Non-pigmented ciliary epithelial cell (primary cell): ENCODE measurements at regions not wholly inside any gene's neighbourhood (a gene's known extent, or its start where the extent isn't known, plus 50 kb on each side); places are given as distances from the start of the nearest gene placed in this dataset.
"Not testable (repeated sequence)": the region's sequence is repeated elsewhere in the genome, so short reads cannot be mapped to it uniquely, and the experiment has no call there.

Experiments used
- DNase-seq: peaks from one replicate; pipeline ENCODE4 v3.0.0-alpha.2; 2010; ENCODE audit warnings: low read depth

DNA sequence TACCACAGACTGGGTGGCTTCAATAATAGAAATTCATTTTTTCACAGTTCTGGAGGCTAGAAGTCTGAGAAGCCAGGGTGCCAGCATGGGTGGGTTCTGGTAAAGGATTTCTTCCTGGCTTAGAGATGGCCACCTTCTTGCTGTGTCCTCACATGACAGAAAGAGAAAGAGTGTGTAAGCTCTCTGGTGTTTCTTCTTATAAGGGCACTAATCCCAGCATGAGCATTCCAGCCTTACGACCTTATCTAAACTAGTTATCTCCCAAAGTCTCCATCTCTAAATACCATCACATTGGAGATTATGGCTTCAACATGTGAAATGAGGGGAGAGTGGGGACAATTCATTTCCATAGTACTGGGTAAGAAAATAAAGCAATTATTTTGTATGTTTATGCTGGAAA lies 226.5 kb upstream of the TUSC1 start:
- DNase-seq, result no peak

DNA sequence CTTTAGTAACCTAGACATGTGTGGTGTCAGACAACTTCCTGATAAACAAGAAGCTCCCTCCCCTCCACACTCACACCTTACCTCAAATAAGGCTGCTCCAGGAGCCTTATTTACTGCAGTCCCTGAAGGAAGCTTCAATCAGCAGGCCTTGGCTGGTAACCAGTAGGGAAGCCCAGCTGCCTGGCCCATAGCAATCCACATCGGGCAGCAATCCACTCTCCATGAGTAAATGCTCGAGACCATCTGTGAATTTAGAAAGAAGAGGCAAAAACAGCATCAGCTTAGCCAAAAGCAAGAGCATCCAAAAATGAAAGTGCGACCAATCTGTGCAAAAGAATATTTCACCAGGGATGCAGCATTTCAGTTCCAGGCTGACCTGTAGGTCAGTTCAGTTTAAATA lies 213.3 kb upstream of the TUSC1 start:
- DNase-seq, result no peak

DNA sequence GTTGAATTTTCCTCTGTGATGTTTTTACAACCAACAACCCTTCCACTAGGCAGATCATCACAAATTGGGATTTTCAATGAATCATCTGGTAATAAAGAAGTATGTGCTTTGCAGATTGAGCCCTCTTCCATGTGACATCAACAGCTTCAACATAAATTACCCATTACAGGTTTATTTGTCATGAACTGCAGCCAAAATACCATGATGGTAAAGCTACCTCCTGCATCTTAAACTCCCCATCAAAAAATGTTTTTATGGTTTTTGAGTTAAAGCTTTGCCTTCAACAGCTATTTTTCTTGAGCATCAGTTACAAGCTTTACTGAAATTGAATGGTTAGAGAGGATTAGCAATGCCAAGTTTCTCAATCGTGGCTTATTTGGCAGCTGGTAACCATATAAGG lies 211.4 kb upstream of the TUSC1 start:
- no peak for DNase-seq

DNA sequence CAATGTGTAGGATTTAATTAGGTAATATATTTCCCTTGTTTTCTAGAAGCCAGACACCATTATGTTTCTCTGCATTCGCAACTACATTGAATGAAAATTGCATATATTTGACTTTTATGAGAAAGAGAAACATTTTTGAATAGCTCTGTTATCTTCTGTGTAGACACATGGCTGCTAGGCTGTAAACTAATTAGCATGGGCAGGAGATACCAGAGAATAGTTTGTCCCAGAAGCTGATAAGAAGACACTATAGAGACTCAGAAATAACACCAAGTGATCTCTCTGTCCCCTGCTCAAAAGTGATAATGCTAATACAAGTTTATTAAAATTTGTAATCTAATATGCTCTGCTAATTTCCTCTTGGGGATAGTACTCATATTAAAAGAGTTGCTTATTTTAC lies 198.0 kb upstream of the TUSC1 start:
- DNase-seq, result no peak

DNA sequence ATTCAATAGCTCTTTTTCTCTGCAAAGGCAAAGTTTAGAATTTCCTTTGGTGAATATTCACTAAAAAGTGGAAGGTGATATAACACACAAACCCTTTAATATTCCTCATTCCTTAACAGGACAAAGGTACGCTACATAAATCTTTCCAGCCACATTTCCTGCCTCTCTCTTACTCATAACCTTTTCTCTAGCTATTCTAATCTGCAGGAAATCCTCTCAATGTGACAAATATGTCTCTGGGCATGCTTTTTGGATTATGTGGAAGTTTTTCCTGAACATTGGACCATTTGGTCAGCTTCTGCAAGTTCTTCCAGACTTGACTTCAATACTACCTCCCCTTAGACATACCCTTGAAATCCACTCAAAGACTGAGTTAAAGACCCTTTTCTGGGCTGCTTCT lies 186.3 kb upstream of the TUSC1 start:
- no peak for DNase-seq

DNA sequence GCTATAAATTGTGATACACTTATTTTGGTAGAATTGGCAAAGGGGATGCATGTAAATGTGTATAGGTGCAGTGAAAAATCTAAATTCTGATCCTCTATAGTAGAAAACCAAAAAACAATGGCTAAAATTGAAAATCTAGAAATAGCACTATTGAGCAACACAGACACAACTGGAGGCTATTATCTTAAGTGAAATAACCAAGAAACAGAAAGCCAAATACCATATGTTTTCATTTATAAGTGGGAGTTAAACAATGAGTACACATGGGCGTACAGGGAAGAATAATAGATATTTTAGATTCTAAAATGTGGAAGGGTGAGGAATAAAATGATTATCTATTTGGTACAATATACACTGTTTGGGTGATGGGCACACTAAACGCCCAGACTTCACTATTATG lies 183.2 kb upstream of the TUSC1 start:
- no peak for DNase-seq

DNA sequence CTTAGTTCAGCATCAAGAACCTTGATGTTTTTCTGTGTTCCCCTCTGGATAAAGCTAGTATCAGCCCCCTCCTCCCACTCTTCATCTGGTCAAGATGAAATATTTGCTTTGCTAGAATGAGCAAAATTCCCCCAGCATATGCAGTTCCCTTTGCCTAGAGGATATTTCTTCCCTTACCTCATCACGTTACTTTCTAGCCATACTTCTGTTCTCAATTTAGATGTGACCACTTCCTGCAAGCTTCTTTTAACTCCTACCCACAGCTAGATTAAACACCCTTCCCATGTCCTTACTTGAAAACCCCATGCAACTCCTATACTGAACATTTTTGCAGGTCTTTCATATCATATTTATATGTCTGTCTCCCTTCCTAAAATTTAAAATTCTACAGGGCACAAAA lies 178.9 kb upstream of the TUSC1 start:
- DNase-seq, result no peak

DNA sequence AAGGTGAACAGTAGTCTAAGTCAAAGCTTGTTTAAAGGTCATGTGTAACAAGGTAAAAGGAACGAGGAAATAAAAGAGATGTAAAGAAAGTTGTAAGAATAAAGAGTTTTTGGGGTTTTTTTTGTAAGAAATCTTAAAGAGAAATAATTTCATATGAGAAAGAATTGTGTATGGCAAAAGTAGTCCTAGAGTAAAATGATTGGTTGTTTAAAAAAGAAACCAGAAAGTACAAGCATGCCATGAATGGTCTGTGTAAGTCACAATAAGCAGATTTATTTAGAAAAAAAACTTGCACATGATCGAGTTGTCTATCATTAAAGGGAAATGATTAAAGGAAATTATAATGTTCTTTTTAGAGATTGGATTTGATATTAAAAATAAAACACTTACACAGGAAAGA lies 172.6 kb upstream of the TUSC1 start:
- DNase-seq, result no peak

DNA sequence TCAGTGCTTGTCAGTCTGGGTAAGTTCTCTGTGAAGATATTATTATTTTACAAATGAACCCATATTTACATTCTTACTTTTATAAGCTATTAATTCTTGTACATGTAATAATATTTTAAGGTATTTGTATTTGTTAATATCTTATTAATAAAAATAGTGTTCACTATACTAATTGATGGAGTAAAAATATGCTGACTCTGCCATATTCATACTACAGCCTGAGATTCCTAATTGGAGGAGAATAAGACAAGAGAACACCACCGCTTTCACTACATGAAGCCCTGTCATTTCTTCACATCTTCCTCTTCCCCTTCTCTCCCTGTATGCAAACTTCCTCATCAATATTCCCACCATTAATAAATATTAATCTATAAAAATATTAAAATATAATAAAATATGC lies 167.6 kb upstream of the TUSC1 start:
- no peak for DNase-seq

DNA sequence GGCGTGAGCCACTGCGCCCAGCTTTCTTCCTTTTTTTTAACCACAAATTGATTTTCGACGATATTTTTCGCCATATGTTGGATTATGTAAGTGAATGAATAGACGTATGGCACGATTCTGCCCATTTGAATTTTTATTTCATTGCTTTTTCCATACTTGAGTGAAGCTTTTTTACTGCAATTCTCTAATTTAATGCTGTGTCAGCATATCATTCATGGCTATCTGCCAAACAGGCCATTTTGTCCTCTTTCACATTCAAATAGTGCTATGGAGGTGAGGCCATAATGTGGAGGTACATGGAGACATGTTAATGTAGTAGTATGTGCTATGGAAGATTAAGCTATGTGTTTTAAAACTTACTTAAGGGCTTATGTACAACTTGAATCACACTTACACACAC lies 152.1 kb upstream of the TUSC1 start:
- no peak for DNase-seq

DNA sequence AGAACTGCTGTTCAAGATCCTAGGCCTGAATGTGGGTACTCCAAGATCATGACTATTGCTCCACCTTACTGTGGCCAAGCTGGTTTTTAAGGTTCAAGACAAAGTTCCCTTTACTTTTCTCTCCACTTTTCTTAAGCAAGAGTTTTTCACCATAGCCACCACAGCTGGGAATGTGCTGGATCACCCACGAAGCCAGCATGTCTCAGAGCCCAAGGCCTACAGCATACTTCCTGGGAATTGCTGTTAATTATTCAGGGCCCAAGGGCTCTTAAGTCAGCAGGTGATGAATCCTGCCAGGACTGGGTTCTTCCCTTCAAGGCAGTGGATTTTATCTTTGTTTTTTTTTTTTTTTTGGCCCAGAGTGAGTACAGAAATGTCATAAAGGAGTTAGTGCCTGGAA lies 149.4 kb upstream of the TUSC1 start:
- no peak for DNase-seq

DNA sequence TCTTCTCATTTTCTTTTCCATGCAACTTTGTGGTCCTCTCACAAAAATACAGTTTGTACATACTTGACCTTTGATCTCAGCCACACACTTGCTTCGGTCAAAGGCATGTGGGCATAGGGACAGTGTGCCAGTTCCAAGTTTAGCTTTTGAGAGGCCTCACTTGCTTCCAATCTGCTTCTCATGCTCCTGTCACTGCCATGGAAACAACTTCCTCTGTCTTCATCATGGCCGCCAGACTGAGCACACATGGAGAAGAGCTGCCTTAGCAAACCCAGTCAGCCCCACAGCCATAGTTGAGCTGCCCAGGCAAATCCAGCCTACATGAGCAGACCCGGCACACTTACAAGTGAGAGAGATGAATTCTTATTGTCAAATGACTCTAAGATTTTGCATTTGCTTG lies 138.2 kb upstream of the TUSC1 start:
- DNase-seq, result no peak

DNA sequence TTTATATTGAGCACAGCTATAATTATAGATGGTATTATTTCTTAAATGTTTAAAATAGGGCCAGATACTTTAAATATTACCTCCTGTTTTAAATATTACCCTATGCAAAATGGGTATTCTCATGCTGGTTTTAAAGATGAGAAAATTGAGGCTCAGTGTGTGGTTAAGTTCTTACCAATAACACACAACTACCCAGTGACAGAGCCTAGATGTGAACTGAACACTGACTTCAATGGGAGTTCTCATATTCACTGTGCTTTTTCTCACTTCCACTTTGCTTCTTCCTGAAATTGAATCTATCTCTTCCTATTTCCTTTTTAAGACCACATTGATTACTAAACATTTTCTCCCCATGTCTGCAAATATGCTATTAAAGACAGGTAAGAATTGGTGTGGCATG lies 135.8 kb upstream of the TUSC1 start:
- no peak for DNase-seq

DNA sequence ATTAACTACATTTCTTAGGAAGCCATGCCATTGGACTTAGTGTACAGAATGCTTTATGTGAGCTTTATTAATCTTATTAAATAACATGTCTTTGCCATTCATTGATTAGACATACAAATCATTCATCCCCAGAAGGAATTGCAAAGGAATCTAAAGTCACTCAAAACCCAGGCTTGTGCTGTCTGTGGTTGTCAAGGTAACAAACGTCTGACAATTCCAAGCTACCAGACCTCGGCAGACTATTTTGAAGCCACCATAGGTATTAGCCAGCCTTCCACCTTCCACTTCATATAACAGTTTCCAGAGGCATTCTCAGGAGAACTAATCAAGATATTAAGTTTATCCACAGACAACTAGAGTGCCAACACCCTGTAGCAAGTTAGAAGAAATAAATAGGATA lies 135.2 kb upstream of the TUSC1 start:
- DNase-seq, result no peak

DNA sequence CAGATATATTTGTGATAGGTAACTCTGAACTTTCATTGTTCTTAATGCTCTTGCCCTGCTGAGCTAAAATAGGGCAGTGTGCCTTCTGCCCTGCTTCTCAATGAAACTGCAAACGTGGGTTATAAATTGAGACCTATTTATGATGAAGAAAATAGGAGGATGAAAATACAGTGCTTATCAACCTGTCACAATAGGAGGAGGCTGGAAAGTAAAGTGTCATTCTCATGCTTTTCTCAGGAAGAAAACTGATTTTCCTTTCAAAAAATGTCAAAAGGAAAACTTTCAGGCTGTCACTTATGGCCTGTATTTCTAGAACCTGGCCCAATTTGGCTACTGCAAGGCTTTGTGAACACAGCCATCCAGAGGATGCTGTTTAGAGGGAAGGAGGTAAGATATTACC lies 130.3 kb upstream of the TUSC1 start:
- no peak for DNase-seq

DNA sequence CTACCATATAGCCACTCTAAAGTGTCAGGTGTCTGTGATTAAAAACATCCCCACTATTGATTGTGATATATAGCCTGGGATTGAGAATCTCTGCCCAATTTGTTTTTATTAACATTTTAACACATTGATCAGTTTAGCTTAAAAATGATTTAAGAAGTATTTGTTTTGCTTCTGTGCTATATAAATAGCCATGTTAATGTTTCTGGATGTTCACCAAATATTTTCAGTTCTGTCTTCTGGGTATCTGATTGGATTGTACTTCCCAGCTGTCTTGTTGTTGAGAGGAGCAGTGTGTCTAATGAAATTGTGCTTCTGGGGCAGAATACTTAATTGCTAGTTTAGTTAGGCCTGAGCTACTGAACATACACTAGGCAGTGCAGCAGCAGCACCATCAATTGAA lies 126.6 kb upstream of the TUSC1 start:
- no peak for DNase-seq

DNA sequence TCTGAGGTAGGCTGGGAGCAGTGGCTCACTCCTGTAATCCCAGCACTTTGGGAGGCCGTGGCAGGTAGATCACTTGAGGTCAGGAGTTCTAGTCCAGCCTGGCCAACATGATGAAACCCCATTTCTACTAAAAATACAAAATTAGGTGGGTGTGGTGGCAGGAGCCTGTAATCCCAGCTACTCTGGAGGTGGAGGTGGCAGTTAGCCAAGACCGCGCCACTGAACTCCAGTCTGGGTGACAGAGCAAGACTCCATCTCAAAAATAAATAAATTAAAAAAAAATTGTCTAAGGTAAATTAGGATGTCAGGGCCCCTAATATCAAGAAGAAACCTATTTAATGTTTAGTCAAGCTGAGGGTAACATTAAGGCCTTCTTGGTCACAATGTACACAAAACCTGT lies 123.7 kb upstream of the TUSC1 start:
- not testable (repeated sequence) for DNase-seq

DNA sequence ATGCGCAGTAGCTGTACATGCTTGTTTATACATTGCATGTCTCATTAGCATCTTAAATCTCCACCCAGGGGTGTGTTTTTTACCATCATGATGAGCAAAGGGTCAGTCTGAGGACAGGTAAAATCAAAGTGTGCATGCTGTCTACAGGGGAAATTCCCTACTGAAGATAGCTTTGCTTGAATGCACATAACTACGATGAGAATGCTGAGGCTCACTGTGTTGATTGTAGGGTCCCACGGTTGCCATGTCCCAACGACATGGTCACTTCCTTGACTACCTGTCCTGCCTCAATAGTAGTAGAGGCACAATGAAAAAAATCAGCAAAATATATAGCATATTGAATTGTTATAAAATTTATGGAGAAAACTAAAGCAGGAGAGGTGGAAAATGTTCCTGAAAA lies 95.6 kb upstream of the TUSC1 start:
- no peak for DNase-seq

DNA sequence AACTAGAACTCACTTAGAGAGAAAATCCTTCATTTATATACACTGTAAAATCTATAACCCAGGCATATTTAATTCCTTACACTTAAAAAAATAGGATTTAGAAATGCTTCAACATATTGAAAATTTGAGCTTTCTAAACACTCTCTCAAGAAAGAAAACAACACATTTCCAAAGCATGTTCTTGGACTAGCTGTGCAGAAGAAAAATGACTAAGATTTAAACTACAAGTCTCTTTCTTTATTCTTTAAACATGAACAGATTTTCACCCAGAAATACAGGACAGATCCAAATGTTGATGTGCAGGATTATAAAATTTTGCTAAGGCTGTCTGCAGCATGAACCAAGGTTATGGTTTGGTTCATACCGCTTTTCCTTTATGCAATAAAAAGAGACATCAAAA lies 77.7 kb upstream of the TUSC1 start:
- no peak for DNase-seq

DNA sequence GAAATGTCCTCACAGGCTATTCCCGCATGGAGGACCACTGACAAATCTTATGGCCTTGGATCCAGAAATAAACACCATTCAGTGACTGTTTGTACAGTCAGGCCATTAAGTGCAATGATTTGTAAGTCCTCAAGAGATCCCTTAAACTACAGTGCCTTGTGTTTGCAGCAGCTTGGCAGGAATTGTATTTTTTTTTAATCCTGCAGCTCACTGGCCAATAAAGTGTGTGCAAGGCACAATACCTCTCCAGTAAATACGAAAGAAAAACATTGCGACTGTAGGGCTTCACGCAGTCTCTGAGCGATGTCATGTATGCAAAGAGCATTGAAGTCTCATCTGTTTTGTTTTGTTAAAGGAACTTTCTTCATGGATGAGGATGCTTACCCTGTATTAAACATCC lies 74.2 kb upstream of the TUSC1 start:
- DNase-seq, result no peak

DNA sequence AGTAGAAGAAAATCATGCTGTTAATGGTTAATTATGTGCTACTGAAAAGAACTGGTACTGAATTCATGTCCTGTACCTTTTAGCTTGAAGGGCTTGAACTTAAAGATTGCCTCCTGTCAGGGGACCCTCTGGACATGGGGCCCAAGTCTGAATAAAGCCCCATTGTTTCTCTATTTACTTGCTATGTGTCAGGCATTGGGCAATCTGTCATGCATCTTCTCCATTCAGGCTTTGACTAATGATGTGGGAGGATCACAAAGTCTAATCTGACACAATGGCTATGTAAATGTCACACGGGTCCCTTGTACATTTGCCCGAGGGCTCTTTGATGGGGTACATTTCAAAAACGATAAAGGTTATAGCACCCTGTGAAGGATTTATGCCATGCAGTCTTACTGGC lies 64.0 kb upstream of the TUSC1 start:
- no peak for DNase-seq

DNA sequence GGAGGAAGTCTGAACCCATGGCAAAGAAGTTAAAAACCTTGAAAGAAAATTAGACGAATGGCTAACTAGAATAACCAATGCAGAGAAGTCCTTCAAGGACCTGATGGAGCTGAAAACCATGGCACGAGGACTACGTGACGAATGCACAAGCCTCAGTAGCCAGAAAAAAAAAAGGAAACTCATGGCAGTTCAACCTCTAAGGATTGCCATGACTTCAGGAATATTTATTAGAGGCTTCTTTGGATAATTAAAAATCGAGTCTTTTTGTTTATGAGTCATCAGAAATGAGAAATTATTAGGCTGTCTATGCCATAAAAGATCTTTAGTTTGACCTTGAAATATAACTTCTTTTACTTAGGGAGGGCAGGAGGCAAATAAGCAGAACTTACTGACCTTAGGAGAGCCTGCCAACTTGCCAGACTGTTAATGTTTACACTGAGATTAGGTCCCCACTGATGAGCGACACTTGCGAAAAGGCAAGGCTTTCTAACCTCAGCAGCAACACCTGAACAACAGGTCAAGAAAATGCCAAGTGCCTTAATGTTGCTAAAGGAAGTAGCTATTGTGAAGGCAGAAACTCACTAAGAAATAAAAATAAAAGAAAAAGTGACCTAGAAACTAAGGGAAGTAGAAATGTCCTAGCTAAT lies 55.2 kb upstream of the TUSC1 start:
- DNase-seq, result no peak

DNA sequence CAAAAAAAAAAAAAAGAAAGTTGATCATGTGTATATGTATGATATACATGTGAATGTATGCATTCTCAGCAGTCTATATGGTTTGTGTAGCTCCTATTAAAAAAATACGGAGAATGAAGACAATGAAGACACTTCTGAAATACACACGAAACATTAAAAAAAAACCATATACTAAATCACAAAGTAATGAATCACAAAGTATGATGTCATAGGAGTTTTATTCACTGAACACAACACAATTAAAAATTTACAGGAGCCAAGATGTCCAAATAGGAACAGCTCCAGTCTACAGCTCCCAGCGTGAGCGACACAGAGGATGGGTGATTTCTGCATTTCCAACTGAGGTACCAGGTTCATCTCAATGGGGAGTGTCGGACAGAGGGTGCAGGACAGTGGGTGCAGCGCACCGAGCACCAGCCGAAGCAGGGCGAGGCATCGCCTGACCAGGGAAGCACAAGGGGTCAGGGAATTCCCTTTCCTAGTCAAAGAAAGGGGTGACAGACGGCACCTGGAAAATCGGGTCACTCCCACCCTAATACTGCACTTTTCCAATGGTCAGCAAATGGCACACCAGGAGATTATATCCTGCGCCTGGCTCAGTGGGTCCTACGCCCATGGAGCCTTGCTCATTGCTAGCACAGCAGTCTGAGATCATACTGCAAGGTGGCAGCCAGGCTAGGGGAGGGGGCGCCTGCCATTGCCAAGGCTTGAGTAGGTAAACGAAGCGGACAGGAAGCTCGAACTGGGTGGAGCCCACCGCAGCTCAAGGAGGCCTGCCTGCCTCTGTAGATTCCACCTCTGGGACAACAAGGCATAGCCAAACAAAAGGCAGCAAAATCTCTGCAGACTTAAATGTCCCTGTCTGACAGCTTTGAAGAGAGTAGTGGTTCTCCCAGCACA lies 53.9 kb upstream of the TUSC1 start:
- DNase-seq, result not testable (repeated sequence)
